Right ventricle myocardium superior (tissue), 1 donor: ENCODE measurements at regions not wholly inside any gene's neighbourhood (a gene's known extent, or its start where the extent isn't known, plus 50 kb on each side); places are given as distances from the start of the nearest gene placed in this dataset.

Experiments
- ATAC-seq: fragments of 200-7000 bp; cut with Tn5 transposase; one replicate; pipeline ENCODE4 v1.9.1; 2020; ENCODE audit warnings: mild to moderate bottlenecking; ENCODE audit not compliant: poor library complexity
- DNase-seq: peaks from one replicate; pipeline ENCODE4 v3.0.0-alpha.2; 2020
- intact Hi-C: fragments of 100-400 bp; cut with DNase I; formaldehyde crosslinking; loops from one replicate; pipeline ENCODE4 v1.11.2; 2022
- donor health status: DM: no; HTN: yes; CAD: no; lungs with severe emphysema.

- intact Hi-C loops: no loop called here
- no peak for ATAC-seq
- DNase-seq: no peak
Observed at GRCh38 chr5:129821477-129822131, 73.7 kb downstream of the MINAR2 start.

- no peak for ATAC-seq
- intact Hi-C loops: no loop called here
Observed at GRCh38 chr5:129830288-129830687, 74.0 kb upstream of the CHSY3 start.

GRCh38 chr5:129836321-129836720 is 67.9 kb upstream of the CHSY3 start:
- no peak for ATAC-seq
- no peak for DNase-seq
- intact Hi-C loops: no loop called here

More at GRCh38 chr5:129830288-129830687, 74.0 kb upstream of the CHSY3 start:
- DNase-seq: no peak

DNA sequence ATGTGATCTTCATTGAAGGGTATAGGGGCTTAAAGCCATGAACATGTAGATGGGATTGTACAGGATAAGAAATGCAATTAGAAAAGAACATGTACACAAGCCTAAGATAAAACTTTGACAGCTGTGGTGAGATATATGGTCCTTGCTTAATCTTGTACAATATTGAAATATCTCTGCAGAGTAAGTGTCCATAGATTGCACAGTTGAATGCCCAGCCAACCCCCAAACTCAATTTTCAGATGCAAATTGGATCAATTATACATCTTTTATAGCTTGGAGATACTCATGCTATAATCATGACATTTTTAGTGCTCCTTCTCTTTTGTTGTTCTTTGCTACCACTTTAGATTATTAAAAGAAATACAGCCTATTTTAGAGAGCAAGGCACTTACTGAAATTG is 59.5 kb upstream of the CHSY3 start:
- no peak for ATAC-seq
- intact Hi-C loops: no loop called here
- no peak for DNase-seq

- ATAC-seq: peak; percentile 82
Observed at GRCh38 chr5:129852747-129853352, 51.4 kb upstream of the CHSY3 start.

GRCh38 chr5:129853588-129853987 is 50.7 kb upstream of the CHSY3 start:
- DNase-seq (no peak), ATAC-seq (no peak)
- intact Hi-C loops: no loop called here

More at GRCh38 chr5:129852747-129853352, 51.4 kb upstream of the CHSY3 start:
- intact Hi-C loops: no loop called here
- peak; percentile 82 for DNase-seq
